SU-DHL-6 (cell line): ENCODE measurements at regions not wholly inside any gene's neighbourhood (a gene's known extent, or its start where the extent isn't known, plus 50 kb on each side); places are given as distances from the start of the nearest gene placed in this dataset.

Experiments used
- EZH2phosphoT487 ChIP-seq: fragments of 200-600 bp; sonication (generic), shearing (Covaris generic); conservative IDR thresholded peaks from 2 replicates; pipeline ENCODE4 v1.6.1; 2018; ENCODE audit warnings: mild to moderate bottlenecking, antibody characterized with exemption, low read length, moderate library complexity, mixed read lengths
- TF ChIP-seq, protein P1 (sequence below): fragments of 200-600 bp; sonication (generic); IDR thresholded peaks from one replicate; pipeline ENCODE4 v1.5.1; 2017; ENCODE audit warnings: antibody characterized with exemption, mild to moderate bottlenecking, low read length, moderate library complexity; ENCODE audit not compliant: insufficient read depth, poor library complexity, severe bottlenecking

GRCh38 chr16:51549836-51550235, 398.8 kb upstream of the SALL1 start:
- TF ChIP-seq, protein P1, sequence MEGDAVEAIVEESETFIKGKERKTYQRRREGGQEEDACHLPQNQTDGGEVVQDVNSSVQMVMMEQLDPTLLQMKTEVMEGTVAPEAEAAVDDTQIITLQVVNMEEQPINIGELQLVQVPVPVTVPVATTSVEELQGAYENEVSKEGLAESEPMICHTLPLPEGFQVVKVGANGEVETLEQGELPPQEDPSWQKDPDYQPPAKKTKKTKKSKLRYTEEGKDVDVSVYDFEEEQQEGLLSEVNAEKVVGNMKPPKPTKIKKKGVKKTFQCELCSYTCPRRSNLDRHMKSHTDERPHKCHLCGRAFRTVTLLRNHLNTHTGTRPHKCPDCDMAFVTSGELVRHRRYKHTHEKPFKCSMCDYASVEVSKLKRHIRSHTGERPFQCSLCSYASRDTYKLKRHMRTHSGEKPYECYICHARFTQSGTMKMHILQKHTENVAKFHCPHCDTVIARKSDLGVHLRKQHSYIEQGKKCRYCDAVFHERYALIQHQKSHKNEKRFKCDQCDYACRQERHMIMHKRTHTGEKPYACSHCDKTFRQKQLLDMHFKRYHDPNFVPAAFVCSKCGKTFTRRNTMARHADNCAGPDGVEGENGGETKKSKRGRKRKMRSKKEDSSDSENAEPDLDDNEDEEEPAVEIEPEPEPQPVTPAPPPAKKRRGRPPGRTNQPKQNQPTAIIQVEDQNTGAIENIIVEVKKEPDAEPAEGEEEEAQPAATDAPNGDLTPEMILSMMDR: no peak
- TF ChIP-seq EZH2phosphoT487: no peak
